ENCODE measurements at regions not wholly inside any gene's neighbourhood (a gene's known extent, or its start where the extent isn't known, plus 50 kb on each side); places are given as distances from the start of the nearest gene placed in this dataset.

- Histone ChIP-seq H4K20me1 (ENCODE audit: control insufficient read depth, extremely low read depth, insufficient read depth, low read length) (no peaks in the 10 kb centered on the region), H3K9me1 (ENCODE audit: control insufficient read depth, extremely low read depth, insufficient read depth, low read length) (no peaks in the 10 kb centered on the region), H3K4me3 (ENCODE audit: control insufficient read depth in 2 of 3, extremely low read depth in 1 of 3, insufficient read depth in 2 of 3, low read depth in 1 of 3, low read length in 3 of 3) (no peak overlapping the region), H3K79me2 (ENCODE audit: control insufficient read depth, insufficient read depth, low read length) (no peaks in the 10 kb centered on the region), H3K4me2 (ENCODE audit: control insufficient read depth, extremely low read depth, insufficient read depth, low read depth, low read length) (no peak overlapping the region), H3K36me3 (ENCODE audit: control insufficient read depth in 2 of 2, extremely low read depth in 1 of 2, insufficient read depth in 2 of 2, low read length in 2 of 2) (no peaks in the 10 kb centered on the region), H3K27ac (ENCODE audit: control insufficient read depth, insufficient read depth, low read length) (no peak overlapping the region), H3K4me1 (ENCODE audit: control insufficient read depth, extremely low read depth, insufficient read depth, low read length) (no peaks in the 10 kb centered on the region), H3K9ac (ENCODE audit: control insufficient read depth, extremely low read depth, insufficient read depth, low read length) (no peak overlapping the region), H3K27me3 (ENCODE audit: control insufficient read depth, extremely low read depth, insufficient read depth, low read length) (no peaks in the 10 kb centered on the region), H2AFZ (ENCODE audit: control insufficient read depth, low read length) (no peak overlapping the region), H3K9me3 (ENCODE audit: control insufficient read depth, low read depth, low read length) (no peaks in the 10 kb centered on the region)
- FAIRE-seq (no peak), DNase-seq (ENCODE audit: low read depth, low spot score) (no peak)
- dilution Hi-C loops (cut with MboI; ENCODE audit: extremely low pct_ligation_motif_present, low sequenced_read_pairs), result no loop called here
- no peak for TF ChIP-seq EZH2 (IDR thresholded peaks at IDR 0.05; ENCODE audit: low read length)
- TF ChIP-seq, protein P1, sequence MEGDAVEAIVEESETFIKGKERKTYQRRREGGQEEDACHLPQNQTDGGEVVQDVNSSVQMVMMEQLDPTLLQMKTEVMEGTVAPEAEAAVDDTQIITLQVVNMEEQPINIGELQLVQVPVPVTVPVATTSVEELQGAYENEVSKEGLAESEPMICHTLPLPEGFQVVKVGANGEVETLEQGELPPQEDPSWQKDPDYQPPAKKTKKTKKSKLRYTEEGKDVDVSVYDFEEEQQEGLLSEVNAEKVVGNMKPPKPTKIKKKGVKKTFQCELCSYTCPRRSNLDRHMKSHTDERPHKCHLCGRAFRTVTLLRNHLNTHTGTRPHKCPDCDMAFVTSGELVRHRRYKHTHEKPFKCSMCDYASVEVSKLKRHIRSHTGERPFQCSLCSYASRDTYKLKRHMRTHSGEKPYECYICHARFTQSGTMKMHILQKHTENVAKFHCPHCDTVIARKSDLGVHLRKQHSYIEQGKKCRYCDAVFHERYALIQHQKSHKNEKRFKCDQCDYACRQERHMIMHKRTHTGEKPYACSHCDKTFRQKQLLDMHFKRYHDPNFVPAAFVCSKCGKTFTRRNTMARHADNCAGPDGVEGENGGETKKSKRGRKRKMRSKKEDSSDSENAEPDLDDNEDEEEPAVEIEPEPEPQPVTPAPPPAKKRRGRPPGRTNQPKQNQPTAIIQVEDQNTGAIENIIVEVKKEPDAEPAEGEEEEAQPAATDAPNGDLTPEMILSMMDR (optimal IDR thresholded peaks at IDR 0.05 in 1 of 3, IDR thresholded peaks at IDR 0.05 in 1 of 3, conservative IDR thresholded peaks at IDR 0.05 in 1 of 3; ENCODE audit: extremely low read depth in 1 of 3, insufficient read depth in 2 of 3, low read length in 3 of 3), result no peak
Observed at GRCh38 chr4:123308667-123309066, 87.9 kb upstream of the SPRY1 start.

GRCh38 chr4:123312116-123312515 is 84.5 kb upstream of the SPRY1 start:
- Histone ChIP-seq H3K79me2 (ENCODE audit: control insufficient read depth, insufficient read depth, low read length) (no peaks in the 10 kb centered on the region), H4K20me1 (ENCODE audit: control insufficient read depth, extremely low read depth, insufficient read depth, low read length) (no peaks in the 10 kb centered on the region), H3K36me3 (ENCODE audit: control insufficient read depth in 2 of 2, extremely low read depth in 1 of 2, insufficient read depth in 2 of 2, low read length in 2 of 2) (no peaks in the 10 kb centered on the region), H3K27ac (ENCODE audit: control insufficient read depth, insufficient read depth, low read length) (no peak overlapping the region), H3K4me3 (ENCODE audit: control insufficient read depth in 2 of 3, extremely low read depth in 1 of 3, insufficient read depth in 2 of 3, low read depth in 1 of 3, low read length in 3 of 3) (no peak overlapping the region), H3K9ac (ENCODE audit: control insufficient read depth, extremely low read depth, insufficient read depth, low read length) (no peak overlapping the region), H3K27me3 (ENCODE audit: control insufficient read depth, extremely low read depth, insufficient read depth, low read length) (no peaks in the 10 kb centered on the region), H2AFZ (ENCODE audit: control insufficient read depth, low read length) (no peak overlapping the region), H3K4me1 (ENCODE audit: control insufficient read depth, extremely low read depth, insufficient read depth, low read length) (no peaks in the 10 kb centered on the region), H3K9me3 (ENCODE audit: control insufficient read depth, low read depth, low read length) (no peaks in the 10 kb centered on the region), H3K9me1 (ENCODE audit: control insufficient read depth, extremely low read depth, insufficient read depth, low read length) (no peaks in the 10 kb centered on the region), H3K4me2 (ENCODE audit: control insufficient read depth, extremely low read depth, insufficient read depth, low read depth, low read length) (no peak overlapping the region)
- no peak for DNase-seq (ENCODE audit: low read depth, low spot score)
- dilution Hi-C loops (cut with MboI; ENCODE audit: extremely low pct_ligation_motif_present, low sequenced_read_pairs), result no loop called here
- TF ChIP-seq, protein P1 (optimal IDR thresholded peaks at IDR 0.05 in 1 of 3, IDR thresholded peaks at IDR 0.05 in 1 of 3, conservative IDR thresholded peaks at IDR 0.05 in 1 of 3; ENCODE audit: extremely low read depth in 1 of 3, insufficient read depth in 2 of 3, low read length in 3 of 3), result peak in 1 of 3 experiments; percentile 6
- no peak for TF ChIP-seq EZH2 (IDR thresholded peaks at IDR 0.05; ENCODE audit: low read length)
- FAIRE-seq, result peak; percentile 13

All from keratinocyte (primary cell).